ENCODE measurements at regions not wholly inside any gene's neighbourhood (a gene's known extent, or its start where the extent isn't known, plus 50 kb on each side); places are given as distances from the start of the nearest gene placed in this dataset.
"Not testable (repeated sequence)": the region's sequence is repeated elsewhere in the genome, so short reads cannot be mapped to it uniquely, and the experiment has no call there.

- Histone ChIP-seq H3K36me3 (ENCODE audit: low read depth) (no peaks in the 10 kb centered on the region), H3K4me1 (ENCODE audit: low read depth) (no peaks in the 10 kb centered on the region), H3K4me3 (no peak overlapping the region), H3K9me3 (no peaks in the 10 kb centered on the region)
- ATAC-seq (peak; percentile 91), DNase-seq (peak in 1 of 3 donors; percentile 15)
- TF ChIP-seq CTCF (IDR thresholded peaks at IDR 0.05): no peak
- intact Hi-C loops (cut with DNase I, micrococcal nuclease): no loop called here
Measured at GRCh38 chrX:117834076-117834475, 282.5 kb downstream of the KLHL13 start.

- ATAC-seq; intact Hi-C loops (cut with DNase I, micrococcal nuclease); H3K4me1 ChIP-seq (ENCODE audit: low read depth); H3K4me3 ChIP-seq; H3K36me3 ChIP-seq (ENCODE audit: low read depth); H3K9me3 ChIP-seq; DNase-seq: not testable (repeated sequence)
Measured at GRCh38 chrX:117821472-117821871, 295.1 kb downstream of the KLHL13 start.

GRCh38 chrX:117808426-117808825 is 308.2 kb downstream of the KLHL13 start:
- no peaks in the 10 kb centered on the region for H3K36me3 ChIP-seq (ENCODE audit: low read depth)
- ATAC-seq (no peak), DNase-seq (no peak)
- H3K4me1 ChIP-seq (ENCODE audit: low read depth): no peaks in the 10 kb centered on the region
- no peak for TF ChIP-seq CTCF (IDR thresholded peaks at IDR 0.05)
- no peak overlapping the region for H3K4me3 ChIP-seq
- intact Hi-C loops (cut with DNase I, micrococcal nuclease): no loop called here
- H3K9me3 ChIP-seq: no peaks in the 10 kb centered on the region

GRCh38 chrX:117803463-117803862 is 313.1 kb downstream of the KLHL13 start:
- Histone ChIP-seq H3K9me3 (no peaks in the 10 kb centered on the region), H3K36me3 (ENCODE audit: low read depth) (no peaks in the 10 kb centered on the region), H3K4me3 (no peak overlapping the region), H3K4me1 (ENCODE audit: low read depth) (no peaks in the 10 kb centered on the region)
- DNase-seq (no peak), ATAC-seq (no peak)
- intact Hi-C loops (cut with DNase I, micrococcal nuclease): no loop called here
- no peak for TF ChIP-seq CTCF (IDR thresholded peaks at IDR 0.05)

- intact Hi-C loops (cut with DNase I, micrococcal nuclease): no loop called here
- DNase-seq (no peak), ATAC-seq (no peak)
- Histone ChIP-seq H3K4me3 (no peak overlapping the region), H3K4me1 (ENCODE audit: low read depth) (no peaks in the 10 kb centered on the region), H3K36me3 (ENCODE audit: low read depth) (no peaks in the 10 kb centered on the region), H3K9me3 (no peaks in the 10 kb centered on the region)
- no peak for TF ChIP-seq CTCF (IDR thresholded peaks at IDR 0.05)
Measured at GRCh38 chrX:117788339-117788738, 328.3 kb downstream of the KLHL13 start.

- Histone ChIP-seq H3K4me3 (no peak overlapping the region), H3K4me1 (ENCODE audit: low read depth) (no peaks in the 10 kb centered on the region), H3K9me3 (no peaks in the 10 kb centered on the region), H3K36me3 (ENCODE audit: low read depth) (no peaks in the 10 kb centered on the region)
- DNase-seq (no peak), ATAC-seq (no peak)
- intact Hi-C loops (cut with DNase I, micrococcal nuclease): no loop called here
- TF ChIP-seq CTCF (IDR thresholded peaks at IDR 0.05): no peak
Measured at GRCh38 chrX:117771384-117771783, 345.2 kb downstream of the KLHL13 start.

All from mucosa of descending colon (tissue), 3 donors.